Keratinocyte (primary cell): ENCODE measurements at regions not wholly inside any gene's neighbourhood (a gene's known extent, or its start where the extent isn't known, plus 50 kb on each side); places are given as distances from the start of the nearest gene placed in this dataset.
"Not testable (repeated sequence)": the region's sequence is repeated elsewhere in the genome, so short reads cannot be mapped to it uniquely, and the experiment has no call there.

Experiments
- DNase-seq: peaks from one replicate; pipeline ENCODE4 v3.0.0-alpha.2; 2011; ENCODE audit warnings: low read depth, missing footprints, low spot score
- FAIRE-seq: peaks from 2 replicates; lab custom pipeline; 2011; peaks lifted over from hg19 to GRCh38; lab: Jason Lieb, UNC
- H2AFZ ChIP-seq: 2 replicates; pipeline ENCODE4 v1.6.0; 2012; ENCODE audit warnings: low read length, control low read depth, inconsistent platforms; ENCODE audit not compliant: control insufficient read depth
- H3K27ac ChIP-seq: 2 replicates; pipeline ENCODE4 v1.5.1; 2011; ENCODE audit warnings: low read length; ENCODE audit not compliant: control insufficient read depth, insufficient read depth
- H3K27me3 ChIP-seq: 3 replicates; pipeline ENCODE4 v1.6.0; 2011; ENCODE audit warnings: low read length; ENCODE audit not compliant: control insufficient read depth, insufficient read depth; ENCODE audit errors: extremely low read depth
- H3K36me3 ChIP-seq, 2 experiments: 2 replicates in 1 of 2; 3 replicates in 1 of 2; pipeline ENCODE4 v1.5.1; 2011; ENCODE audit warnings: low read length in 2 of 2, mild to moderate bottlenecking in 1 of 2; ENCODE audit not compliant: control insufficient read depth in 2 of 2, insufficient read depth in 2 of 2; ENCODE audit errors: extremely low read depth in 1 of 2
- H3K4me1 ChIP-seq: 3 replicates; pipeline ENCODE4 v1.5.1; 2011; ENCODE audit warnings: low read length; ENCODE audit not compliant: control insufficient read depth, insufficient read depth; ENCODE audit errors: extremely low read depth
- H3K4me2 ChIP-seq: 3 replicates; pipeline ENCODE4 v1.6.0; 2011; ENCODE audit warnings: low read depth, low read length; ENCODE audit not compliant: control insufficient read depth, insufficient read depth; ENCODE audit errors: extremely low read depth
- H3K4me3 ChIP-seq, 3 experiments: fragments of 200-600 bp in 1 of 3; sonication (generic) in 1 of 3; 2 replicates in 2 of 3; 3 replicates in 1 of 3; pipeline ENCODE4 v1.5.1; 2011 to 2016; ENCODE audit warnings: low read length in 3 of 3, mild to moderate bottlenecking in 3 of 3, control low read depth in 2 of 3, inconsistent platforms in 1 of 3, low read depth in 1 of 3, mixed read lengths in 1 of 3, mixed run types in 1 of 3, moderate library complexity in 1 of 3; ENCODE audit not compliant: control insufficient read depth in 2 of 3, insufficient read depth in 2 of 3; ENCODE audit errors: extremely low read depth in 1 of 3
- H3K79me2 ChIP-seq: 2 replicates; pipeline ENCODE4 v1.6.0; 2012; ENCODE audit warnings: low read length; ENCODE audit not compliant: control insufficient read depth, insufficient read depth
- H3K9ac ChIP-seq: 3 replicates; pipeline ENCODE4 v1.6.0; 2011; ENCODE audit warnings: low read length; ENCODE audit not compliant: control insufficient read depth, insufficient read depth; ENCODE audit errors: extremely low read depth
- H3K9me1 ChIP-seq: 3 replicates; pipeline ENCODE4 v1.6.0; 2011; ENCODE audit warnings: low read length; ENCODE audit not compliant: control insufficient read depth, insufficient read depth; ENCODE audit errors: extremely low read depth
- H3K9me3 ChIP-seq: 2 replicates; pipeline ENCODE4 v1.5.1; 2012; ENCODE audit warnings: low read depth, low read length; ENCODE audit not compliant: control insufficient read depth
- H4K20me1 ChIP-seq: 3 replicates; pipeline ENCODE4 v1.6.0; 2011; ENCODE audit warnings: low read length; ENCODE audit not compliant: control insufficient read depth, insufficient read depth; ENCODE audit errors: extremely low read depth
- EZH2 ChIP-seq: IDR thresholded peaks from one replicate; pipeline ENCODE4 v1.6.1; 2012; ENCODE audit warnings: inconsistent platforms, mild to moderate bottlenecking, low read length, moderate library complexity
- dilution Hi-C: fragments of 300-500 bp; cut with MboI; formaldehyde crosslinking; loops from one replicate; pipeline ENCODE4 v1.7.0; 2020; ENCODE audit warnings: low sequenced_read_pairs; ENCODE audit not compliant: extremely low pct_ligation_motif_present
- TF ChIP-seq, protein P1 (sequence below), 3 experiments: IDR thresholded peaks in 1 of 3; conservative IDR thresholded peaks in 1 of 3; optimal IDR thresholded peaks in 1 of 3; 2 replicates in 2 of 3; 3 replicates in 1 of 3; pipeline versions ENCODE3 to v1.5.1; 2011; ENCODE audit warnings: low read length in 3 of 3, mild to moderate bottlenecking in 3 of 3, moderate library complexity in 2 of 3, control low read depth in 1 of 3, inconsistent platforms in 1 of 3; ENCODE audit not compliant: insufficient read depth in 2 of 3; ENCODE audit errors: extremely low read depth in 1 of 3

DNA sequence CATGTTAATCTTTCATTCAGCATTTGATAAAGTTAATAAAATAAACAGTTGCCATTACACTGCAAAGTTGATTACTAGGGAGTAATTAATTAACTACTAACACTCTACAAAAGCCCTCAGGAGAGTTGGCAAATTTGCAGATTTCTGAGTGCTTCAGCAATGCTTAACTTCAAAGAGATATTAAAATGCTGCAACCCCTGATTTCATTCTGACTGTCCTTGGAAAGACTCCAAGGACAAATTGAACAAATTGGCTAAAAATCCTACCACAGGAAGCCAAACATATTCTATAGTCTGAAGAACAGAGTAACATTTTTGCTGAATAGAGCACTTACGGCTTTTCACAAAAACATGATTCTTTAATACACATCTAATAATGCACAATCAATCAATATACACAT is 1543.0 kb downstream of the SLITRK5 start:
- H3K36me3 ChIP-seq, result no peaks in the 10 kb centered on the region
- dilution Hi-C loops, result no loop called here
- no peak for TF ChIP-seq EZH2
- TF ChIP-seq, protein P1, sequence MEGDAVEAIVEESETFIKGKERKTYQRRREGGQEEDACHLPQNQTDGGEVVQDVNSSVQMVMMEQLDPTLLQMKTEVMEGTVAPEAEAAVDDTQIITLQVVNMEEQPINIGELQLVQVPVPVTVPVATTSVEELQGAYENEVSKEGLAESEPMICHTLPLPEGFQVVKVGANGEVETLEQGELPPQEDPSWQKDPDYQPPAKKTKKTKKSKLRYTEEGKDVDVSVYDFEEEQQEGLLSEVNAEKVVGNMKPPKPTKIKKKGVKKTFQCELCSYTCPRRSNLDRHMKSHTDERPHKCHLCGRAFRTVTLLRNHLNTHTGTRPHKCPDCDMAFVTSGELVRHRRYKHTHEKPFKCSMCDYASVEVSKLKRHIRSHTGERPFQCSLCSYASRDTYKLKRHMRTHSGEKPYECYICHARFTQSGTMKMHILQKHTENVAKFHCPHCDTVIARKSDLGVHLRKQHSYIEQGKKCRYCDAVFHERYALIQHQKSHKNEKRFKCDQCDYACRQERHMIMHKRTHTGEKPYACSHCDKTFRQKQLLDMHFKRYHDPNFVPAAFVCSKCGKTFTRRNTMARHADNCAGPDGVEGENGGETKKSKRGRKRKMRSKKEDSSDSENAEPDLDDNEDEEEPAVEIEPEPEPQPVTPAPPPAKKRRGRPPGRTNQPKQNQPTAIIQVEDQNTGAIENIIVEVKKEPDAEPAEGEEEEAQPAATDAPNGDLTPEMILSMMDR (optimal IDR thresholded peaks at IDR 0.05 in 1 of 3, IDR thresholded peaks at IDR 0.05 in 1 of 3, conservative IDR thresholded peaks at IDR 0.05 in 1 of 3; ENCODE audit: extremely low read depth in 1 of 3, insufficient read depth in 2 of 3, low read length in 3 of 3), result no peak

DNA sequence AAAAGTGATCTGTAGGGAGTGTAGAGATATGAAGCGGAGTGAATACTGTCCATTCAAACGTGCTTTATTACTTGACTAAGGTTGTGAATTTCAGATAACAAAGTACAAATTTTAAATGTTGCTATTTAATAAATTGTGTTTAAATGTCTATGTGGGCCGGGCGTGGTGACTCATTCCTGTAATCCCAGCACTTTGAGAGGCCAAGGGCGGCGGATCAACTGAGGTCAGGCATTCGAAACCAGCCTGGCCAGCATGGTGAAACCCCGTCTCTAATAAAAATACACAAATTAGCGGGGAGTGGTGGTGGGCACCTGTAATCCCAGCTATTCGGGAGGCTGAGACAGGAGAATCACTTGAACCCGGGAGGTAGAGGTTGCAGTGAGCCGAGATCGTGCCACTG is 1544.1 kb downstream of the SLITRK5 start:
- H3K36me3 ChIP-seq, FAIRE-seq, DNase-seq, H3K4me2 ChIP-seq, H3K79me2 ChIP-seq, H2AFZ ChIP-seq, H3K27ac ChIP-seq, H4K20me1 ChIP-seq, H3K9ac ChIP-seq, H3K27me3 ChIP-seq, H3K4me3 ChIP-seq, dilution Hi-C loops, H3K9me3 ChIP-seq, H3K4me1 ChIP-seq, H3K9me1 ChIP-seq: not testable (repeated sequence)

More for the DNA sequence above, 1543.0 kb downstream of the SLITRK5 start:
- Histone ChIP-seq H3K9me1 (no peaks in the 10 kb centered on the region), H3K4me2 (no peak overlapping the region), H4K20me1 (no peaks in the 10 kb centered on the region), H3K4me1 (no peaks in the 10 kb centered on the region), H3K27ac (no peak overlapping the region), H3K79me2 (no peaks in the 10 kb centered on the region), H3K9me3 (no peaks in the 10 kb centered on the region), H2AFZ (no peak overlapping the region), H3K4me3 (no peak overlapping the region), H3K9ac (no peak overlapping the region), H3K27me3 (no peaks in the 10 kb centered on the region)
- DNase-seq, result no peak
- FAIRE-seq, result no peak

DNA sequence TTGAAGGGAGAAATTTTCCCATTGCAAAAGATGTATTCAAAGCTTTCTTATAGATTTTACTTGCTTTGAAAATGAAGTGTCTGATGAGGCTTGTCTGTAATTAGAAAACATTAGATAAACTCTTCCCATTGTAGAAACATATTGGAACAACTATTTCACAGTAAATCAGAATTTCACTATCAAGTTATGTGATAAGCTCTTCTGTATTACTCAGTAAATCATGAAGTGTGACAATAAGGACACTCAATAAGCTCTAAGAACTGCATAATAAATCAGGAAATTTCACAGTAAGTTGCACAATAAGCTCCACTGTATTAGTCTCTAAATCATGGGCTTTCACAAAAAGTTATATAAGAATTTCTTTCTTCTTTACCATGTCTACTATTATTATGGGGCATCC is 1546.6 kb downstream of the SLITRK5 start:
- no peaks in the 10 kb centered on the region for H4K20me1 ChIP-seq
- no peak for DNase-seq
- dilution Hi-C loops, result no loop called here
- no peak overlapping the region for H2AFZ ChIP-seq
- no peaks in the 10 kb centered on the region for H3K79me2 ChIP-seq
- no peaks in the 10 kb centered on the region for H3K9me1 ChIP-seq
- no peaks in the 10 kb centered on the region for H3K4me1 ChIP-seq
- H3K27me3 ChIP-seq, result no peaks in the 10 kb centered on the region
- no peak overlapping the region for H3K9ac ChIP-seq
- H3K36me3 ChIP-seq, result no peaks in the 10 kb centered on the region
- H3K4me2 ChIP-seq, result no peak overlapping the region
- TF ChIP-seq, protein P1 (optimal IDR thresholded peaks at IDR 0.05 in 1 of 3, IDR thresholded peaks at IDR 0.05 in 1 of 3, conservative IDR thresholded peaks at IDR 0.05 in 1 of 3; ENCODE audit: extremely low read depth in 1 of 3, insufficient read depth in 2 of 3, low read length in 3 of 3), result no peak
- no peak for TF ChIP-seq EZH2
- no peak overlapping the region for H3K27ac ChIP-seq
- H3K9me3 ChIP-seq, result peaks cover 2% of the 10 kb centered on the region
- H3K4me3 ChIP-seq, result no peak overlapping the region
- no peak for FAIRE-seq
